Memory B cell (primary cell): ENCODE measurements at regions not wholly inside any gene's neighbourhood (a gene's known extent, or its start where the extent isn't known, plus 50 kb on each side); places are given as distances from the start of the nearest gene placed in this dataset.

Source experiments
- ATAC-seq: fragments of 150-1000 bp; cut with Tn5 transposase; 2 replicates; pipeline ENCODE4 v1.10.0; 2021; ENCODE audit warnings: low read depth, mild to moderate bottlenecking, moderate library complexity
- DNase-seq, 2 donors: peaks; one replicate each; pipeline ENCODE4 v3.0.0; 2022; ENCODE audit warnings: low spot score in 2 of 2
- H3K27ac Mint-ChIP-seq: one replicate; pipeline ENCODE4 v1.8.0; 2022; ENCODE audit warnings: mild to moderate bottlenecking, moderate library complexity, mixed read lengths
- H3K27me3 Mint-ChIP-seq: one replicate; pipeline ENCODE4 v1.8.0; 2022; ENCODE audit warnings: mixed read lengths
- H3K36me3 Mint-ChIP-seq: one replicate; pipeline ENCODE4 v1.8.0; 2022; ENCODE audit warnings: mild to moderate bottlenecking, mixed read lengths
- H3K4me1 Mint-ChIP-seq: one replicate; pipeline ENCODE4 v1.8.0; 2022; ENCODE audit warnings: mixed read lengths
- H3K4me3 Mint-ChIP-seq: one replicate; pipeline ENCODE4 v1.8.0; 2022; ENCODE audit warnings: mild to moderate bottlenecking, moderate library complexity, mixed read lengths
- H3K9me3 Mint-ChIP-seq: one replicate; pipeline ENCODE4 v1.8.0; 2022; ENCODE audit warnings: mixed read lengths

- Mint-ChIP-seq H3K27ac (no peak overlapping the region), H3K4me3 (no peak overlapping the region), H3K36me3 (no peaks in the 10 kb centered on the region), H3K4me1 (peaks cover 31% of the 10 kb centered on the region), H3K27me3 (no peaks in the 10 kb centered on the region), H3K9me3 (peaks cover 2% of the 10 kb centered on the region)
- no peak for ATAC-seq
- DNase-seq: no peak
Measured at GRCh38 chr12:93169536-93169935, 208.2 kb upstream of the NUDT4 start.

GRCh38 chr12:93170928-93171327 lies 206.8 kb upstream of the NUDT4 start:
- Mint-ChIP-seq H3K36me3 (no peaks in the 10 kb centered on the region), H3K9me3 (peaks cover 2% of the 10 kb centered on the region), H3K4me3 (no peak overlapping the region), H3K27me3 (no peaks in the 10 kb centered on the region), H3K27ac (no peak overlapping the region), H3K4me1 (peaks cover 20% of the 10 kb centered on the region)
- DNase-seq (no peak), ATAC-seq (no peak)

GRCh38 chr12:93173178-93173957 lies 204.4 kb upstream of the NUDT4 start:
- H3K27me3 Mint-ChIP-seq: no peaks in the 10 kb centered on the region
- no peaks in the 10 kb centered on the region for H3K36me3 Mint-ChIP-seq
- no peak overlapping the region for H3K27ac Mint-ChIP-seq
- H3K4me3 Mint-ChIP-seq: no peak overlapping the region
- DNase-seq (no peak), ATAC-seq (no peak)
- H3K9me3 Mint-ChIP-seq: peaks cover 2% of the 10 kb centered on the region
- peaks cover 3% of the 10 kb centered on the region for H3K4me1 Mint-ChIP-seq

- Mint-ChIP-seq H3K27ac (no peak overlapping the region), H3K9me3 (peaks cover 2% of the 10 kb centered on the region), H3K36me3 (no peaks in the 10 kb centered on the region), H3K4me3 (no peak overlapping the region), H3K27me3 (no peaks in the 10 kb centered on the region), H3K4me1 (peaks cover 3% of the 10 kb centered on the region)
- ATAC-seq (no peak), DNase-seq (no peak)
Measured at GRCh38 chr12:93174048-93174447, 203.7 kb upstream of the NUDT4 start.

- no peak overlapping the region for H3K27ac Mint-ChIP-seq
- H3K36me3 Mint-ChIP-seq: no peaks in the 10 kb centered on the region
- no peak for DNase-seq
- H3K4me1 Mint-ChIP-seq: no peaks in the 10 kb centered on the region
- ATAC-seq: no peak
- no peaks in the 10 kb centered on the region for H3K9me3 Mint-ChIP-seq
- H3K4me3 Mint-ChIP-seq: no peak overlapping the region
- H3K27me3 Mint-ChIP-seq: no peaks in the 10 kb centered on the region
Measured at GRCh38 chr12:93174473-93174872, 203.3 kb upstream of the NUDT4 start.

- H3K9me3 Mint-ChIP-seq: no peaks in the 10 kb centered on the region
- ATAC-seq (no peak), DNase-seq (no peak)
- H3K27me3 Mint-ChIP-seq: no peaks in the 10 kb centered on the region
- peak overlapping the region; percentile 45 for H3K27ac Mint-ChIP-seq
- H3K4me3 Mint-ChIP-seq: no peak overlapping the region
- H3K36me3 Mint-ChIP-seq: no peaks in the 10 kb centered on the region
- peaks cover 5% of the 10 kb centered on the region for H3K4me1 Mint-ChIP-seq
Measured at GRCh38 chr12:93176165-93176564, 201.6 kb upstream of the NUDT4 start.

- no peak for DNase-seq
- Mint-ChIP-seq H3K9me3 (no peaks in the 10 kb centered on the region), H3K4me1 (peaks cover 9% of the 10 kb centered on the region), H3K36me3 (no peaks in the 10 kb centered on the region), H3K27me3 (no peaks in the 10 kb centered on the region), H3K4me3 (no peak overlapping the region), H3K27ac (peak overlapping the region; percentile 50)
- ATAC-seq: no peak
Measured at GRCh38 chr12:93176610-93177126, 201.1 kb upstream of the NUDT4 start.

GRCh38 chr12:93177208-93178153 lies 200.2 kb upstream of the NUDT4 start:
- no peak for ATAC-seq
- no peak for DNase-seq
- peaks cover 14% of the 10 kb centered on the region for H3K4me1 Mint-ChIP-seq
- no peaks in the 10 kb centered on the region for H3K9me3 Mint-ChIP-seq
- peak overlapping the region; percentile 50 for H3K27ac Mint-ChIP-seq
- H3K4me3 Mint-ChIP-seq: no peak overlapping the region
- H3K36me3 Mint-ChIP-seq: no peaks in the 10 kb centered on the region
- no peaks in the 10 kb centered on the region for H3K27me3 Mint-ChIP-seq

- H3K4me1 Mint-ChIP-seq: peaks cover 14% of the 10 kb centered on the region
- H3K27me3 Mint-ChIP-seq: no peaks in the 10 kb centered on the region
- H3K27ac Mint-ChIP-seq: no peak overlapping the region
- no peaks in the 10 kb centered on the region for H3K9me3 Mint-ChIP-seq
- DNase-seq: no peak
- no peak for ATAC-seq
- H3K36me3 Mint-ChIP-seq: no peaks in the 10 kb centered on the region
- H3K4me3 Mint-ChIP-seq: no peak overlapping the region
Measured at GRCh38 chr12:93178154-93178878, 199.4 kb upstream of the NUDT4 start.

GRCh38 chr12:93179792-93180191 lies 197.9 kb upstream of the NUDT4 start:
- no peak for ATAC-seq
- H3K9me3 Mint-ChIP-seq: no peaks in the 10 kb centered on the region
- no peaks in the 10 kb centered on the region for H3K27me3 Mint-ChIP-seq
- no peaks in the 10 kb centered on the region for H3K36me3 Mint-ChIP-seq
- H3K27ac Mint-ChIP-seq: no peak overlapping the region
- H3K4me3 Mint-ChIP-seq: no peak overlapping the region
- no peak for DNase-seq
- H3K4me1 Mint-ChIP-seq: peaks cover 26% of the 10 kb centered on the region

- Mint-ChIP-seq H3K9me3 (no peaks in the 10 kb centered on the region), H3K4me3 (no peak overlapping the region), H3K27me3 (no peaks in the 10 kb centered on the region), H3K27ac (no peak overlapping the region), H3K4me1 (peaks cover 32% of the 10 kb centered on the region), H3K36me3 (no peaks in the 10 kb centered on the region)
- no peak for ATAC-seq
- DNase-seq: no peak
Measured at GRCh38 chr12:93180566-93180965, 197.2 kb upstream of the NUDT4 start.

GRCh38 chr12:93181409-93181965 lies 196.2 kb upstream of the NUDT4 start:
- Mint-ChIP-seq H3K9me3 (no peaks in the 10 kb centered on the region), H3K4me3 (no peak overlapping the region), H3K27ac (peak overlapping the region; percentile 84), H3K27me3 (no peaks in the 10 kb centered on the region), H3K36me3 (no peaks in the 10 kb centered on the region), H3K4me1 (peaks cover 38% of the 10 kb centered on the region)
- DNase-seq (no peak), ATAC-seq (no peak)

GRCh38 chr12:93183940-93184671 lies 193.6 kb upstream of the NUDT4 start:
- DNase-seq (peak in 1 of 2 donors; percentile 41), ATAC-seq (peak; percentile 98)
- peak overlapping the region; percentile 76 for H3K4me3 Mint-ChIP-seq
- H3K9me3 Mint-ChIP-seq: no peaks in the 10 kb centered on the region
- peak overlapping the region; percentile 94 for H3K27ac Mint-ChIP-seq
- peaks cover 41% of the 10 kb centered on the region for H3K4me1 Mint-ChIP-seq
- no peaks in the 10 kb centered on the region for H3K27me3 Mint-ChIP-seq
- no peaks in the 10 kb centered on the region for H3K36me3 Mint-ChIP-seq
